Heart left ventricle (tissue), 16 donors: ENCODE measurements at regions not wholly inside any gene's neighbourhood (a gene's known extent, or its start where the extent isn't known, plus 50 kb on each side); places are given as distances from the start of the nearest gene placed in this dataset.

Experiments used
- ATAC-seq, 4 donors: fragments of 200-7000 bp; cut with Tn5 transposase; one replicate each; pipeline ENCODE4 v1.9.1; 2020 to 2022; ENCODE audit warnings: moderate library complexity in 4 of 4, mild to moderate bottlenecking in 3 of 4, moderate number of reproducible peaks in 1 of 4
- DNase-seq, 5 donors: peaks; one replicate each; pipeline ENCODE4 v3.0.0-alpha.2; 2020
- H3K27ac ChIP-seq, 12 donors: fragments of 200-600 bp; sonication (generic) in 4 of 12; one replicate each; pipeline versions ENCODE4 v1.5.0 to v1.8.0; 2016 to 2022; ENCODE audit warnings: mild to moderate bottlenecking in 2 of 12
- H3K27me3 ChIP-seq, 9 donors: fragments of 200-600 bp; sonication (generic) in 2 of 9; one replicate each; pipeline versions ENCODE4 v1.5.1 to v1.8.0; 2016 to 2022; ENCODE audit warnings: mild to moderate bottlenecking in 3 of 9
- H3K36me3 ChIP-seq, 9 donors: fragments of 200-600 bp; sonication (generic) in 2 of 9; one replicate each; pipeline versions ENCODE4 v1.5.0 to v1.8.0; 2018 to 2022; ENCODE audit warnings: mild to moderate bottlenecking in 2 of 9
- H3K4me1 ChIP-seq, 12 donors: fragments of 200-600 bp; sonication (generic) in 4 of 12; one replicate each; pipeline versions ENCODE4 v1.5.0 to v1.8.0; 2016 to 2022; ENCODE audit warnings: mild to moderate bottlenecking in 3 of 12
- H3K4me3 ChIP-seq, 12 donors: fragments of 200-600 bp; sonication (generic) in 4 of 12; one replicate each; pipeline versions ENCODE4 v1.5.0 to v1.8.0; 2017 to 2022; ENCODE audit warnings: mild to moderate bottlenecking in 9 of 12, moderate library complexity in 4 of 12
- H3K9me3 ChIP-seq, 12 donors: fragments of 200-600 bp; sonication (generic) in 4 of 12; one replicate each; pipeline versions ENCODE4 v1.5.0 to v1.8.0; 2016 to 2022; ENCODE audit warnings: mild to moderate bottlenecking in 1 of 12
- POLR2A ChIP-seq, 2 donors: fragments of 450-650 bp; IDR thresholded peaks; one replicate each; pipeline ENCODE4 v1.6.1; 2017; ENCODE audit warnings: antibody characterized with exemption in 2 of 2, mild to moderate bottlenecking in 2 of 2, moderate library complexity in 2 of 2
- WGBS, 4 donors: extraction: QIAGEN DNeasy Blood & Tissue Kit in 2 of 4; methylation state at CpG; one replicate each; pipeline versions ENCODE4 v1.1.5 to v1.1.7; 2013 to 2018; 5-methylcytosine and 5-hydroxymethylcytosine counted together
- intact Hi-C, 10 donors: fragments of 100-400 bp; cut with DNase I; formaldehyde crosslinking; loops; one replicate each; pipeline versions ENCODE4 v1.11.1 to v1.14.2; 2022
- TF ChIP-seq, protein P1 (sequence below), 12 donors: fragments of 200-600 bp; sonication (generic) in 4 of 12; IDR thresholded peaks; one replicate each; pipeline versions ENCODE4 v1.5.0 to v1.8.0; 2018 to 2022; ENCODE audit warnings: antibody characterized with exemption in 12 of 12, mild to moderate bottlenecking in 5 of 12
- donor health status: ischemic (EF 13 %, LVEDD 7.1; RV severe dilation, severe dysfunction).
- donor health status: healthy with polysubstance abuse.
- donor health status: DM: no; HTN: yes; CAD: no.
- donor health status: DM: no; HTN: no; CAD: no.
- donor health status: ischemic (EF 25% LVEDD 6.9; RV normal size, moderate dysfunction).
- donor health status: ischemic (EF 25% LVEDD 5.7; RV mildly dilated, moderate dysfunction).
- donor health status: healthy.
- donor health status: DM: yes; HTN: yes; CAD: no.
- donor health status: ischemic (EF 35%, LVEDD 5.7; RV mildly dilated, moderate dysfunction).
- donor health status: nonischemic (EF 11% LVEDD 7.7; RV severe dilation, severe dysfunction).
- donor health status: DM: yes; HTN: yes; CAD: no.
- donor health status: PGD.
- donor health status: ischemic (EF 29% LVEDD 5.4; RV normal size, mild dysfunction).
- donor health status: nonischemic (EF 23%, LVEDD 6.1; RV moderate dilation, normal function).

DNA sequence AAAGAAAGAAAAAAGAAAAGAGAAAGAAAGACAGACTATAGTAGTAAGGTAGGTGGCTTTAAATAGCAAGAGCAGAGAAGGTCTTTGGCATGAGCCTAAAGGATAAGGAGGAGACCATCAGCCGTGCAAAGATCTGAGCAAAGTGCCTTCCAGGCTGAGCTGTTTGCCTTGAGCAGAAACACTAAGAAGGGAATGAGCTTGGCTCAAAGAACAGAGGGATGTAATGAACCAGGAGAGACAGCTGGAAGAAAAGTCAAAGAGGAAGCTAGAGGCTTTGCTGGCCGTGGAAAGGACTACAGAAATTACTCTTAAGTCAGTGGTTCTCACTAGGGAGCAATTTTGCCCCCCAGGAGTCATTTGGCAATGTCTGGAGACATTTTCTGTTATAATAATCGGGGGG lies 228.6 kb downstream of the FGFR2 start:
- no peak overlapping the region for H3K27ac ChIP-seq
- peaks cover 0 to 5% (median 0%) of the 10 kb centered on the region in 9 donors for H3K27me3 ChIP-seq
- H3K4me3 ChIP-seq, result no peak overlapping the region
- intact Hi-C loops, result no loop called here
- no peaks in the 10 kb centered on the region for H3K36me3 ChIP-seq
- WGBS, 4 donors, result 52 to 62% (median 56%) methylated on average over 3 of the region's 3 CpGs
- no peaks in the 10 kb centered on the region for H3K9me3 ChIP-seq
- DNase-seq (no peak), ATAC-seq (no peak)
- H3K4me1 ChIP-seq, result no peaks in the 10 kb centered on the region
- TF ChIP-seq, protein P1, sequence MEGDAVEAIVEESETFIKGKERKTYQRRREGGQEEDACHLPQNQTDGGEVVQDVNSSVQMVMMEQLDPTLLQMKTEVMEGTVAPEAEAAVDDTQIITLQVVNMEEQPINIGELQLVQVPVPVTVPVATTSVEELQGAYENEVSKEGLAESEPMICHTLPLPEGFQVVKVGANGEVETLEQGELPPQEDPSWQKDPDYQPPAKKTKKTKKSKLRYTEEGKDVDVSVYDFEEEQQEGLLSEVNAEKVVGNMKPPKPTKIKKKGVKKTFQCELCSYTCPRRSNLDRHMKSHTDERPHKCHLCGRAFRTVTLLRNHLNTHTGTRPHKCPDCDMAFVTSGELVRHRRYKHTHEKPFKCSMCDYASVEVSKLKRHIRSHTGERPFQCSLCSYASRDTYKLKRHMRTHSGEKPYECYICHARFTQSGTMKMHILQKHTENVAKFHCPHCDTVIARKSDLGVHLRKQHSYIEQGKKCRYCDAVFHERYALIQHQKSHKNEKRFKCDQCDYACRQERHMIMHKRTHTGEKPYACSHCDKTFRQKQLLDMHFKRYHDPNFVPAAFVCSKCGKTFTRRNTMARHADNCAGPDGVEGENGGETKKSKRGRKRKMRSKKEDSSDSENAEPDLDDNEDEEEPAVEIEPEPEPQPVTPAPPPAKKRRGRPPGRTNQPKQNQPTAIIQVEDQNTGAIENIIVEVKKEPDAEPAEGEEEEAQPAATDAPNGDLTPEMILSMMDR (IDR thresholded peaks at IDR 0.05), result no peak
- TF ChIP-seq POLR2A (IDR thresholded peaks at IDR 0.05), result no peak

DNA sequence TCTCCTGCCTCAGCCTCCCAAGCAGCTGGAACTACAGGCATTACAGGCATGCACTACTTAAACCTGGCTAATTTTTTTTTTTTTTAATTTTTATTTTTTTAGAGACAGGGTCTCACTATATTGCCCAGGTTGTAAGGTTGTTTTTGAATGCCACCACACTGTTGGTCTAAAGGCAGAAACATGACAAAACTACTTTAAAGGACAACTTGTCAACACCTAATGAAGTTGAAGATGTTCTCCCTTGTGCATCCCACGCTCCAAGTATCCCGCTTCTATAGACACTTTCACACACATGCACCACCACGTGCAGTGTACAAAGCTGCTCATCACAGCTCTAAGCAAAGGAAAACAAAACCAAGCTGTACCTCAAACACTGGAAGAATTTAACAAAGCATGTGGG lies 226.4 kb downstream of the FGFR2 start:
- Histone ChIP-seq H3K36me3 (no peaks in the 10 kb centered on the region), H3K4me1 (no peaks in the 10 kb centered on the region), H3K9me3 (no peaks in the 10 kb centered on the region), H3K27me3 (no peaks in the 10 kb centered on the region), H3K27ac (no peak overlapping the region), H3K4me3 (no peak overlapping the region)
- TF ChIP-seq, protein P1 (IDR thresholded peaks at IDR 0.05), result no peak
- TF ChIP-seq POLR2A (IDR thresholded peaks at IDR 0.05), result no peak
- intact Hi-C loops, result no loop called here
- no peak for DNase-seq
- ATAC-seq, result no peak
- WGBS, 4 donors, result 78 to 92% (median 85%) methylated on average over 3 of the region's 3 CpGs

DNA sequence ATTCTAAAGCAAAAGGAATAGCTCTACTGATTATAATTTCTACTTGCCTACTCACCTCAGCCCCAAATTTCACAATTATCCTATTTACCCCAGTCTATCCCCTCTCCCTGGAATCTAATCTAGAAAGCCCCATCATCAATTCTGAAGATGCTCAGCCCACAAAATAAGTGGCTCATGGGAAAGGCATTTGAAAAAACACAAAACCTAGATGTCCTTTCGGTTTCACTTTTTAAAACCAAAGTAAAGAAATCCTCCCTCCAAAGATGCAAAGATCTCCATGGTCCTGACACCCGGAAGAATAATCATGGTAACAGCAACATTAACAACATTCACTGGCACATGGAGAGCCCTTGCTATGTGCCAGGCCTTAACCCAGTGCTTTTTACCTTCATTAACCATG lies 224.8 kb downstream of the FGFR2 start:
- DNase-seq (no peak), ATAC-seq (no peak)
- intact Hi-C loops, result no loop called here
- Histone ChIP-seq H3K9me3 (no peaks in the 10 kb centered on the region), H3K27me3 (no peaks in the 10 kb centered on the region), H3K27ac (no peak overlapping the region), H3K4me3 (no peak overlapping the region), H3K36me3 (no peaks in the 10 kb centered on the region), H3K4me1 (no peaks in the 10 kb centered on the region)
- 76 to 82% (median 81%) methylated on average over 2 of the region's 2 CpGs for WGBS, 4 donors
- TF ChIP-seq POLR2A (IDR thresholded peaks at IDR 0.05), result no peak
- TF ChIP-seq, protein P1 (IDR thresholded peaks at IDR 0.05), result no peak

DNA sequence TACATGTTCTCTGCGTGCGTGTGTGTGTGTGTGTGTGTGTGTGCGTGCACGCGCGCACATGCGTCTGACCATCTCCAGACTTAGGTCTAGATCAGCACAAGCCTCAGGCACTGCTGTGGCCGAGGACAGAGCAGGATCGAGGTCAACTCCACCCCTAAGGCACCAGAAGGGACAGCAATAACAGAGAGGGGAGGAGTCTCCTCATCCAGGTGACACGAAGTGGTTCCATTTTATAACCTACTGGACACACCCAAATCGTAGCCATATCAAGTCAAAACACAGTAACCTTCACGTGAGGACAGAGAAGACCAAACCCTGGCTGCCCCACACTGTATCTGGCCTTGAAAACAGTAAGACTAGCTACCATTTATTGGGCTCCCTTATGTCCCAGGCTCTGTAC lies 224.1 kb downstream of the FGFR2 start:
- no peak for DNase-seq
- Histone ChIP-seq H3K4me1 (no peaks in the 10 kb centered on the region), H3K27ac (no peak overlapping the region), H3K36me3 (no peaks in the 10 kb centered on the region), H3K4me3 (no peak overlapping the region), H3K9me3 (no peaks in the 10 kb centered on the region), H3K27me3 (no peaks in the 10 kb centered on the region)
- 77 to 90% (median 87%) methylated on average over 11 to 12 of the region's 12 CpGs for WGBS, 4 donors
- TF ChIP-seq POLR2A (IDR thresholded peaks at IDR 0.05), result no peak
- TF ChIP-seq, protein P1 (IDR thresholded peaks at IDR 0.05), result no peak
- ATAC-seq, result no peak
- intact Hi-C loops, result no loop called here
